A673 (cell line): ENCODE measurements at regions not wholly inside any gene's neighbourhood (a gene's known extent, or its start where the extent isn't known, plus 50 kb on each side); places are given as distances from the start of the nearest gene placed in this dataset.

Experiments
- BruUV-seq: library from RNA; stranded (reverse); fragments of 400-500 nt; replicated peaks from 2 replicates; lab custom pipeline; 2021; lab: Mats Ljungman, UMichigan
- CTCF ChIA-PET: fragments of 300-600 bp; sonication (Branson Sonifier 250); formaldehyde crosslinking; loops from one replicate; lab custom pipeline; 2022; ENCODE audit warnings: antibody characterized with exemption; lab: Charles Lee
- POLR2A ChIA-PET: fragments of 300-600 bp; sonication (Branson Sonifier 250); formaldehyde crosslinking; loops from one replicate; lab custom pipeline; 2022; ENCODE audit warnings: antibody characterized with exemption; ENCODE audit not compliant: low non-redundant PET; lab: Charles Lee
- DNase-seq: peaks from one replicate; pipeline ENCODE4 v3.0.0-alpha.2; 2015; ENCODE audit warnings: low spot score
- H3K27ac ChIP-seq: fragments of 200-600 bp; sonication (generic); 2 replicates; pipeline ENCODE4 v1.5.1; 2016; ENCODE audit warnings: mixed run types, low read depth, mild to moderate bottlenecking, mixed read lengths, antibody characterized with exemption, low read length; ENCODE audit not compliant: poor library complexity, severe bottlenecking
- H3K27me3 ChIP-seq: fragments of 200-600 bp; sonication (generic); replicated peaks from 2 replicates; pipeline ENCODE4 v1.6.1; 2017; ENCODE audit warnings: mixed run types, low read depth, mild to moderate bottlenecking, mixed read lengths, antibody characterized with exemption, low read length; ENCODE audit not compliant: insufficient read depth, poor library complexity
- H3K36me3 ChIP-seq: fragments of 200-600 bp; sonication (generic); 2 replicates; pipeline ENCODE4 v1.6.1; 2016; ENCODE audit warnings: mixed run types, mild to moderate bottlenecking, mixed read lengths, antibody characterized with exemption, low read length; ENCODE audit not compliant: insufficient read depth, poor library complexity, severe bottlenecking
- H3K4me1 ChIP-seq: fragments of 200-600 bp; sonication (generic); 2 replicates; pipeline ENCODE4 v1.6.1; 2017; ENCODE audit warnings: mixed run types, mild to moderate bottlenecking, mixed read lengths, antibody characterized with exemption, low read length; ENCODE audit not compliant: insufficient read depth, poor library complexity, severe bottlenecking
- H3K4me3 ChIP-seq: fragments of 200-600 bp; sonication (generic); 2 replicates; pipeline ENCODE4 v1.5.1; 2016; ENCODE audit warnings: low read depth, mixed run types, mild to moderate bottlenecking, mixed read lengths, low read length; ENCODE audit not compliant: poor library complexity, severe bottlenecking
- H3K9me3 ChIP-seq: fragments of 200-600 bp; sonication (generic); 2 replicates; pipeline ENCODE4 v1.6.1; 2016; ENCODE audit warnings: mixed run types, low read depth, mild to moderate bottlenecking, mixed read lengths, antibody characterized with exemption, low read length; ENCODE audit not compliant: poor library complexity, severe bottlenecking
- CTCF ChIP-seq: fragments of 300-800, 200-600 bp; sonication (generic); conservative IDR thresholded peaks from 2 replicates; pipeline ENCODE4 v1.5.1; 2017; ENCODE audit warnings: low read depth, mild to moderate bottlenecking, antibody characterized with exemption, low read length, moderate library complexity, mixed read lengths
- EZH2 ChIP-seq: fragments of 200-600 bp; sonication (generic); IDR thresholded peaks from 2 replicates; pipeline ENCODE4 v1.6.1; 2017; ENCODE audit warnings: borderline replicate concordance, low read depth, mild to moderate bottlenecking, mixed read lengths, antibody characterized with exemption, low read length; ENCODE audit not compliant: poor library complexity, severe bottlenecking
- intact Hi-C: fragments of 100-400 bp; cut with micrococcal nuclease; formaldehyde crosslinking; loops from one replicate; pipeline ENCODE4 v1.10.0; 2022; ENCODE audit not compliant: unreplicated experiment

- Histone ChIP-seq H3K9me3 (peaks cover 12% of the 10 kb centered on the region), H3K27ac (peak overlapping the region; percentile 84), H3K4me3 (no peak overlapping the region), H3K36me3 (no peaks in the 10 kb centered on the region), H3K27me3 (no peaks in the 10 kb centered on the region), H3K4me1 (peaks cover 13% of the 10 kb centered on the region)
- no peak for TF ChIP-seq CTCF
- no peak for TF ChIP-seq EZH2
- peak; percentile 80 for DNase-seq
- BruUV-seq: no TSS peak
- CTCF ChIA-PET: no interaction called here
- intact Hi-C loops: loop anchor here (1.0 to 2.0 kb wide), 2 partner anchors 71 to 320 kb away; no protein-coding TSS in a partner anchor
- POLR2A ChIA-PET: no interaction called here
Observed at GRCh38 chr4:164410401-164410800, 343.5 kb upstream of the SMIM31 start.

- ChIA-PET POLR2A (no interaction called here), CTCF (no interaction called here)
- H3K36me3 ChIP-seq: no peaks in the 10 kb centered on the region
- no peak for DNase-seq
- peaks cover 13% of the 10 kb centered on the region for H3K4me1 ChIP-seq
- peaks cover 12% of the 10 kb centered on the region for H3K9me3 ChIP-seq
- TF ChIP-seq CTCF (no peak), EZH2 (no peak)
- H3K27ac ChIP-seq: no peak overlapping the region
- H3K4me3 ChIP-seq: no peak overlapping the region
- intact Hi-C loops: no loop called here
- H3K27me3 ChIP-seq: no peaks in the 10 kb centered on the region
- BruUV-seq: no TSS peak
Observed at GRCh38 chr4:164412246-164412645, 341.7 kb upstream of the SMIM31 start.

GRCh38 chr4:164413743-164414142 is 340.2 kb upstream of the SMIM31 start:
- DNase-seq: no peak
- CTCF ChIA-PET: interaction anchor here (0.8 kb wide), 1 partner anchor 68 kb away, joined by 9 read pairs; no protein-coding TSS in a partner anchor
- POLR2A ChIA-PET: no interaction called here
- no peak overlapping the region for H3K4me3 ChIP-seq
- intact Hi-C loops: no loop called here
- H3K9me3 ChIP-seq: peaks cover 17% of the 10 kb centered on the region
- H3K4me1 ChIP-seq: peaks cover 13% of the 10 kb centered on the region
- H3K27ac ChIP-seq: no peak overlapping the region
- no peaks in the 10 kb centered on the region for H3K27me3 ChIP-seq
- H3K36me3 ChIP-seq: no peaks in the 10 kb centered on the region
- TF ChIP-seq CTCF (no peak), EZH2 (no peak)
- no TSS peak for BruUV-seq
